ENCODE measurements at regions not wholly inside any gene's neighbourhood (a gene's known extent, or its start where the extent isn't known, plus 50 kb on each side); places are given as distances from the start of the nearest gene placed in this dataset.
"Not testable (repeated sequence)": the region's sequence is repeated elsewhere in the genome, so short reads cannot be mapped to it uniquely, and the experiment has no call there.

DNA sequence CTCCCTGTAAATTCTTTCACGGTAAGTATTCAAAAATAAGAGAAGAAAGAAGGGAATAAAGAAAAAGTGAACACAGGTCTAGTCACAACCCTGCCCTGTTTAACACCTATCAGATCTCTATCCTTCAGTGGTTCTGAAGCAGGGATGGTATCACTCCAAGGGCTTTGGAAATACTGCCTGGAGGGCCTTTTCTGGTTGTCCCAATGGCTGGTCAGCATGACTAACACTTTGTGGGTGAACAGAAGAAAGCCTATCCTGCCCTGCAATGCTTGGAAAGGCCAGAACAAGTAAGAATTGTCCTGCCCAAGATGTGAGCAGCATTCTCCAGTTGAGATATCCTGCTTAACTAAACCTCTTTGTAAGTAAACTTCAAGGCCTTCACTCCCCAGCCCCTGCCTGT, 124.9 kb downstream of the TMEM167A start:
- ATAC-seq, result no peak

GRCh38 chr5:82944267-82944666, 132.9 kb downstream of the TMEM167A start:
- not testable (repeated sequence) for ATAC-seq

DNA sequence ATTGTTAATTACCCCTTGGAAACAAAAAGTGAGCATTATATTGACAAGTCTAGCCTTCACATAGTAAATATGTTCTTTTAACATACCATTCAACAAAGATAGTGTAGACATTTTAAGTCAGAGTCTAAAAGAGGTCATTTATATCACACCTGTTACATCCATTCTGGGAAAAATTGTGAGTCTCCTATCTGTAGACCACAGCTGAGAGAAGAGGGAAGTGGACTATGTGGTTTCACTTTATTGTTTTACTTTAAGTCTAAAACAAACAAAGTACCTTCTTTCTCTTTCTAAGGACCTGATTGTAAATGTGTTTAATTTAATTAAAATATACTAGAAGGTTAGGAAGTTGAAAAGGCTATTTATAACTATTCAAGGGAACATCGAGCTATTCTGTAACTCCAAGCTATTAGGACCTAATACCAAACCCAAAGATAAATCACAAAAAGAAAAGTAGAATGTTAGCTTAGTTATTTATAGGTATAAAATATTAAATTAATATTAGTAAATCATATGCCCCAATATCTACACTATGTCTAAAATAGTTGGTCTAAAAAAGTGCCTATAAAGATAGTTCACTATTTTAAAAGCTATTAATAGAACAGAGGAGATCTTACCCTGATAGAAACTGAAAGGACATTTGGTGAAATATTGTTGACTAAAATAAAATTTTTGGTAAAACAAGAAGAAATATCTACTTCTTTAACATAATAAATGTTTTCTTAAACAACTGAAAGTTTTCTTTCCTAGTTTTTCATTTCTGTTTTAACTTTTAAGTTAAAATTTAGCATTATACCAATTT, 134.9 kb downstream of the TMEM167A start:
- ATAC-seq, result no peak

GRCh38 chr5:82938901-82939725, 138.1 kb downstream of the TMEM167A start:
- no peak for ATAC-seq

DNA sequence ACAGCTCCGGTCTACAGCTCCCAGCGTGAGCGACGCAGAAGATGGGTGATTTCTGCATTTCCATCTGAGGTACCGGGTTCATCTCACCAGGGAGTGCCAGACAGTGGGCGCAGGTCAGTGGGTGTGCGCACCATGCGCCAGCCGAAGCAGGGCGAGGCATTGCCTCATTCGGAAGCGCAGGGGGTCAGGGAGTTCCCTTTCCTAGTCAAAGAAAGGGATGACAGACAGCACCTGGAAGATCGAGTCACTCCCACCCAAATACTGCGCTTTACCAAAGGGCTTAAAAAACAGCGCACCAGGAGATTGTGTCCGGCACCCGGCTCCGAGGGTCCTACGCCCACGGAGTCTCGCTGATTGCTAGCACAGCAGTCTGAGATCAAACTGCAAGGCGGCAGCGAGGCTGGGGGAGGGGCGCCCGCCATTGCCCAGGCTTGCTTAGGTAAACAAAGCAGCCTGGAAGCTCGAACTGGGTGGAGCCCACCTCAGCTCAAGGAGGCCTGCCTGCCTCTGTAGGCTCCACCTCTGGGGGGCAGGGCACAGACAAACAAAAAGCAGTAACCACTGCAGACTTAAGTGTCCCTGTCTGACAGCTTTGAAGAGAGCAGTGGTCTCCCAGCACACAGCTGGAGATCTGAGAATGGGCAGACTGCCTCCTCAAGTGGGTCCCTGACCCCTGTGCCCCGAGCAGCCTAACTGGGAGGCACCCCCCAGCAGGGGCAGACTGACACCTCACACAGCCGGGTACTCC, 144.5 kb downstream of the TMEM167A start:
- not testable (repeated sequence) for ATAC-seq

DNA sequence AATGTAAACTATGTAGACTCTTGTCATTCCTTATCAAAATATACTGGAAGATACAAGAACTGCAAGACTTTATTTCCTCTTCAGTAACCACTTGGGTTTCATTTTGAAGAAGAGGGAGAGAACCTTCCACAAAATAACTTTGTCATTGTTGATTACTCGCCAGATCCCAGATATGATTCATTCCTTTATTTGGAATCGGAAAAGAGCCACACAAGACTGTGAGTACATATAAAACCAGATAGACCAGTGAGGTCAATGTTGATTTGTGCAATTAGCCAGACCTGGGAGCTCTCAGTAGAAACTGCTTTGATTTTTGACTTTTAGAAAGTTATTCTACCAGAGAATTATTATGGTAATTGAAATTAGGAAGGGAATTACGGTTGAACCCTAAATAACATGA, 146.1 kb downstream of the TMEM167A start:
- ATAC-seq, result no peak

- ATAC-seq, result no peak
Measured at GRCh38 chr5:82925061-82925411, 152.2 kb downstream of the TMEM167A start.

GRCh38 chr5:82924226-82925060, 152.8 kb downstream of the TMEM167A start:
- ATAC-seq, result no peak

- ATAC-seq, result no peak
Measured at GRCh38 chr5:82922086-82922734, 155.0 kb downstream of the TMEM167A start.

DNA sequence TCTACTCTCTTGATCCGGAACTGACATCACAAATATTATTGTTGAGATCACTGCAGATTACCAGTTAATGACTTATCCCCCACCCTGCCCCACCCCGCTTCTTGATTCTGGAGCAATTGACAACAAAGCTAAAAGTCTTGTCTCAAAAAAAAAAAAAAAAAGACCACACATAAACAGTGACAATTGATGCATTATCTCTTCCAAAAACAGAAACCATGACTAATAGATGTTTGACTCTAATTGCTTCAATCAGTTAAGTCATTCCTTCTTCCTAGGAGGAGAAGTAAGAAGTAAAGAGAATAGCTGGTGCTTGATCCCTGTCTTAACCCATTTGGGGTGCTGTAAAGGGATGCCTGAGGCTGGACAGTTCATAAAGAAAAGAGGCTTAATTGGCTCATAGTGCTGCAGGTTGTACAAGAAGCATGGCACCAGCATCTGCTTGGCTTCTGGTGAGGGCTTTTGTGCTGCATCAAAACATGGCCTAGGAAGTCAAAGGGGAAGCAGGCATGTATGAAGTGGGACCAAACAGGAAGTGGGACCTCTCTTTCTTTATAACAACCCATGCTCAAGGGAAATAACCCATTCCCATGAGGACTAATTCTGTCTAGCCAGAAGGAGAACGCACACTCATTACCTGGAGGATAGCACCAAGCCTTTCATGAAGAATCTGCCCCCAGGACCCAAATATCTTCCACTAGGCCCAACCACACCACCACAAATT, 158.7 kb downstream of the TMEM167A start:
- no peak for ATAC-seq

GRCh38 chr5:82917584-82917983, 159.6 kb downstream of the TMEM167A start:
- ATAC-seq, result no peak

- ATAC-seq, result no peak
Measured at GRCh38 chr5:82913971-82914370, 163.2 kb downstream of the TMEM167A start.

DNA sequence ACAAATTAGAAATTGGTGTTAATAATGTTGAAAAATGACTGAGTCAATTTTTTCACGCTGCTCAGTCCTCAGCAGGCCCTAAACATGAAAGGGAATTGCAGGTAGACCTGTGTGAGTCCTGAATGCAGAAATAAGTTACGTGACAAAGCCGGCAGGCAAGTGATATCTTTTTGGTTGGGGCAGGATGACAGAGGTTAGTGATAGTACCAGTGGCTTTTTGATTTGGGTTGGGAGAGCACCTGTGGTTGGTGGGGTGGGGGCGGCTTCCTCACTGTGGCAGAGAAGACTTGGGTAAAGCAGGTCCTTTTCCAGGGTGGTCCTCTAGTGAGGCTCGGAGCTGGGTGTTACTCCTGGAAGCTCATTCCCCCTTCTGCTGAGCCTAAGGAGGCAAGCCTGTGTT, 164.7 kb downstream of the TMEM167A start:
- no peak for ATAC-seq

DNA sequence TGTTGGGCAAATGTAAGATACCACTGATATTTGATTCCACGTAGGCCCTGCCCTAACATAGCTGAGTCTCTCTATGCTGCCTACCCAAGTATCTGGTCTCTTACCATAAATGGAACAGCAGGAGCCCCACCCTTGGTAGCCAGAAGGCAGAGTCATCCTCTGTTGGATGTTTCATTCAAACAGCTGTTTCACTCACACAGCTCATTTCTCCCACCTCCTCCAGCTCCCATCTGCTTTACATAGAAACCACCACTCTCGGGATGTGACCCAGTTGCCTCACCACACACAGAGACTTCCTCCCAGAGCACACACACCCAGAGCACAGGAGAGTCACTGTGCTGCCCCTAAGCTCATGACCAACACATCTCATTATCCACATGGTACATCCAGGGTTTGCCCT, 165.3 kb downstream of the TMEM167A start:
- peak in 1 of 2 donors; percentile 13 for ATAC-seq

DNA sequence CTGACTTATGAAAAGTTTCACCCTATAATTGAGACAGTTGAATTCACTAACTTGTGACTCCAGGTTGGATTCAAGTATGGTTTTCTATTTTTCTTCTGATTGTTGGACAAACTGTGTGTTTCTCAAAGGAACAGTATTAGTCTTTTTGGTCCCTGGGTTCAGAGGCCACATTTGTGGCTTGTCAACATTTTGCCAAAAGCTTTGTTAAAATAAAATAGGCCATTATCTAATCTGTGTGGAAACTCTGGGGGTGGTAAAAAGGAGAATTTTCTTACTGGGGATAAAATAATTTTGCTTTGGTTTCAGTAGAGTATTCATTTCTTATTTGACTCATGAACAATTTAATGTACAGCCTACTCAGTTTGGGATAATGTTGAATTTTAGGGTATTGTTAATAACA, 166.3 kb downstream of the TMEM167A start:
- ATAC-seq, result no peak

DNA sequence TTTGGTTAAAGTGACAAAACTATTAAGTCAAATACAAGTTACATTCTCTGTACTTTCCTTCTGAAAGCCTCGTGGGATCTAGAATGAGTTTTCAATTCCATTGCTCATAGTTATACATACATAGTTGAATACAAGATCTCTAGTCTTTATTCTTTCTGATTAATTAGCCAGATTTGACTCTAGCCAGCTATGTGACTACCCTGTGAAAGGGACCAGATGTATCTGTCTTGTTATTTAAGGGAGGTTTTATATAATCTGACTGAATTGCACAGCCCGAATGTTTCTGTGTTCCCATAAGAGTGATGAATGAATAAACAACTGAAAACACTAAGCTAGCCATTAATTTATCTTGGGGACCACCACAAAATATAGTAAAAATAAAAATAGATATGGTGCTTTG, 166.7 kb downstream of the TMEM167A start:
- ATAC-seq, result no peak

GRCh38 chr5:82909771-82910170, 167.4 kb downstream of the TMEM167A start:
- no peak for ATAC-seq

GRCh38 chr5:82905986-82906385, 171.2 kb downstream of the TMEM167A start:
- ATAC-seq, result no peak

DNA sequence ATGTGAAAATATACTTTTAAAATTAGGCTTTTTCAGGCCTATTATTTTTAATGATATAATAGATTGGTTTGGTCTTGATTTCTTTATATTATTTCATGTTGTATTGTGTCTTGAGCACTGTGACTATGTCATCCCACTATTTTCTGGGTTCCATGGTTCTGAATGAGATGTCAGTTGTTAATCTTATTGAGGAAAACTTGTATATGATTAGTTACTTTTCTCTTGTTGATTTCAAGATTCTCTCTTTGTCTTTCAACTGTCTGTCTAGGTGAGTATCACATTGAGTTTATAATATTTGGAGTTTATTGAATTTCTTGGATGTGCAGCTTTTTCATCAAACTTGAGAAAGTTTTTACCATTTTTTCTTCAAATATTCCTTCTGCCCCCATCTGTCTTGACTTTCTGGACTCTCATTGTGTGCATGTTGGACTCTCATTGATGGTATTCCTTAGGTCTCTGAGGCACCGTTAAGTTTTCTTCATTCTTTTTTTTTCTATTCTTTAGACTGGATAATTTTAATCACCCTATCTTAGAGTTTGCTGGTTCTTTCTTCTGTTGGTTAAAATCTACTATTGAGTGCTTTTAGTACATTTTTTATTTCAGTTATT, 175.8 kb downstream of the TMEM167A start:
- no peak for ATAC-seq

DNA sequence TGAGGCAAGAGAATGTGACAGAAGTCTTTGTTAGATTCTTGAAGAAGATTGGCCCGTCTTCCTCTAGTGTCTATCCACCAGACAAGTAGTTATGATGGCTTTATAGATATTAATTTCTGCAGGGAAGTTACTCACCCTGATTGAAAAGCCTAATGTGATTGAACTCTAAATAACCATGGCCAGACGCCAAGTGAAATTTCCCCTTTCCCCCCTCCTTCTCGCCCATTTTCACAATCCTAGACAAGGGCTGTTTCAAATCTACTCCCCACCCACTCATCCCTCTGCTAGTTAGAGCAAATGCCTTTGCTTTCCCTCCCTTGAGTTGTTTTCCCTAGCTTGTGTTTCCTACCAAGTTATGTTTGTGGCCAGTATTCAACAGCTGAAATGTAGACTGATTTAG, 182.5 kb downstream of the TMEM167A start:
- ATAC-seq, result no peak

DNA sequence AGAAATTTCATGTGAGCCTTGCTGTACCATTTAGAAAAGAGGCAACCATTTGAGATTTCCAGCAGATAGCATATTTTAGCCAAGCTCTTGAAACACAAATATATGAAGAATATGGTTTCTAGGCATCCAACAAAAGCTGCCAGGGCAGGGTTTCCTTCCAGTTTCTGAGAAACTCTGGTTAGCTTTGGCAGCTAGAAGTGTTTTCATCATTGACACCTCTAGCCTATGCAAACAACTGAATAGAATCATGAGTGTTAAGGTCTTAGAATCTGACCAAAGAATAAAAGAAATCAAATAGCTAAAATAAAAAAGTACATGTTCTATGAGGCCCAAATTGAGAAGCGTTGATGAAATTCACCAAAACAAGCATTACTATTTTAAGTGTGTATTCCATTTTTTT, 188.1 kb downstream of the TMEM167A start:
- no peak for ATAC-seq

All from activated CD4-positive, CD25-positive, alpha-beta regulatory T cell treated with anti-CD3 and anti-CD28 coated beads, Interleukin-2, amount 50 U/mL, for 24 hours (primary cell).